ENCODE measurements at regions not wholly inside any gene's neighbourhood (a gene's known extent, or its start where the extent isn't known, plus 50 kb on each side); places are given as distances from the start of the nearest gene placed in this dataset.

DNA sequence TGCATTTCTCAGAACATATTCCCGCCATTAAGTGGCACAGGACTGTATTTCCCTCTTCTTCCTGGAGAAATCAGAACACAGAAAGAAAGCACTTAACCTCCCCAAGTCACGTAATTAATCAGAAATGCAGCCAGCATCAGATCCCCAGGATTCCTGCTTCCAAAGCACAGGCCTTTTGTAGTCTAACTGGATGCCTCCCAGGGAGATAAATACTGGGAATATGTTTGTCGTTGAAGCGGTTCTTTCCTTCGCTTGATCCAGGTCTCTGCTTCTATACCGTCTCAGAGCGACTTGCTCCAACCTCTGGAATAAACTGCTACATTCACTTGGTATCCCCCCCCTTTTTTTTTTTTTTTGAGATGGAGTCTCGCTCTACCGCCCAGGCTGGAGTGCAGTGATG is 198.6 kb downstream of the KBTBD8 start:
- TF ChIP-seq, protein P1, sequence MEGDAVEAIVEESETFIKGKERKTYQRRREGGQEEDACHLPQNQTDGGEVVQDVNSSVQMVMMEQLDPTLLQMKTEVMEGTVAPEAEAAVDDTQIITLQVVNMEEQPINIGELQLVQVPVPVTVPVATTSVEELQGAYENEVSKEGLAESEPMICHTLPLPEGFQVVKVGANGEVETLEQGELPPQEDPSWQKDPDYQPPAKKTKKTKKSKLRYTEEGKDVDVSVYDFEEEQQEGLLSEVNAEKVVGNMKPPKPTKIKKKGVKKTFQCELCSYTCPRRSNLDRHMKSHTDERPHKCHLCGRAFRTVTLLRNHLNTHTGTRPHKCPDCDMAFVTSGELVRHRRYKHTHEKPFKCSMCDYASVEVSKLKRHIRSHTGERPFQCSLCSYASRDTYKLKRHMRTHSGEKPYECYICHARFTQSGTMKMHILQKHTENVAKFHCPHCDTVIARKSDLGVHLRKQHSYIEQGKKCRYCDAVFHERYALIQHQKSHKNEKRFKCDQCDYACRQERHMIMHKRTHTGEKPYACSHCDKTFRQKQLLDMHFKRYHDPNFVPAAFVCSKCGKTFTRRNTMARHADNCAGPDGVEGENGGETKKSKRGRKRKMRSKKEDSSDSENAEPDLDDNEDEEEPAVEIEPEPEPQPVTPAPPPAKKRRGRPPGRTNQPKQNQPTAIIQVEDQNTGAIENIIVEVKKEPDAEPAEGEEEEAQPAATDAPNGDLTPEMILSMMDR (IDR thresholded peaks at IDR 0.05; ENCODE audit: low read length) = no peak
- TF ChIP-seq EZH2 (optimal IDR thresholded peaks at IDR 0.05; ENCODE audit: low read depth, low read length) = no peak

Measured in MM.1S (cell line).